ENCODE measurements at regions not wholly inside any gene's neighbourhood (a gene's known extent, or its start where the extent isn't known, plus 50 kb on each side); places are given as distances from the start of the nearest gene placed in this dataset.

GRCh38 chr18:41324020-41324791 lies 630.8 kb upstream of the PIK3C3 start:
- no peak for TF ChIP-seq POLR2A (IDR thresholded peaks at IDR 0.05)
- no peak for TF ChIP-seq CTCF (IDR thresholded peaks at IDR 0.05)
- no peak for ATAC-seq
- H3K4me3 ChIP-seq = no peak overlapping the region
- H3K27ac ChIP-seq = no peak overlapping the region
- intact Hi-C loops (cut with DNase I) = no loop called here
- no peaks in the 10 kb centered on the region for H3K36me3 ChIP-seq
- no peaks in the 10 kb centered on the region for H3K9me3 ChIP-seq
- no CpG with 5 or more reads among the region's 2 CpGs for WGBS (ENCODE audit: insufficient coverage, low coverage, low lambda C conversion rate, missing lambda C conversion rate)
- H3K4me1 ChIP-seq = no peaks in the 10 kb centered on the region
- H3K27me3 ChIP-seq = no peaks in the 10 kb centered on the region
- no peak for DNase-seq

- H3K9me3 ChIP-seq = no peaks in the 10 kb centered on the region
- no peak for DNase-seq
- H3K4me1 ChIP-seq = no peaks in the 10 kb centered on the region
- H3K27me3 ChIP-seq = no peaks in the 10 kb centered on the region
- intact Hi-C loops (cut with DNase I) = no loop called here
- no peak overlapping the region for H3K4me3 ChIP-seq
- H3K27ac ChIP-seq = no peak overlapping the region
- ATAC-seq = no peak
- no peak for TF ChIP-seq POLR2A (IDR thresholded peaks at IDR 0.05)
- no peak for TF ChIP-seq CTCF (IDR thresholded peaks at IDR 0.05)
- H3K36me3 ChIP-seq = no peaks in the 10 kb centered on the region
Observed at GRCh38 chr18:41323044-41323443, 632.0 kb upstream of the PIK3C3 start.

GRCh38 chr18:41320100-41320499 lies 634.9 kb upstream of the PIK3C3 start:
- TF ChIP-seq CTCF (IDR thresholded peaks at IDR 0.05) (no peak), POLR2A (IDR thresholded peaks at IDR 0.05) (no peak)
- Histone ChIP-seq H3K4me3 (no peak overlapping the region), H3K27ac (no peak overlapping the region), H3K27me3 (no peaks in the 10 kb centered on the region), H3K4me1 (no peaks in the 10 kb centered on the region), H3K9me3 (no peaks in the 10 kb centered on the region), H3K36me3 (no peaks in the 10 kb centered on the region)
- DNase-seq (no peak), ATAC-seq (no peak)
- 25% methylated on average over 2 of the region's 2 CpGs for WGBS (ENCODE audit: insufficient coverage, low coverage, low lambda C conversion rate, missing lambda C conversion rate)
- intact Hi-C loops (cut with DNase I) = no loop called here

- Histone ChIP-seq H3K36me3 (no peaks in the 10 kb centered on the region), H3K27me3 (no peaks in the 10 kb centered on the region), H3K9me3 (no peaks in the 10 kb centered on the region), H3K27ac (no peak overlapping the region), H3K4me1 (no peaks in the 10 kb centered on the region), H3K4me3 (no peak overlapping the region)
- WGBS (ENCODE audit: insufficient coverage, low coverage, low lambda C conversion rate, missing lambda C conversion rate) = 46% methylated on average over 3 of the region's 3 CpGs
- intact Hi-C loops (cut with DNase I) = no loop called here
- ATAC-seq = no peak
- no peak for TF ChIP-seq POLR2A (IDR thresholded peaks at IDR 0.05)
- TF ChIP-seq CTCF (IDR thresholded peaks at IDR 0.05) = no peak
- DNase-seq = no peak
Observed at GRCh38 chr18:41315134-41315533, 639.9 kb upstream of the PIK3C3 start.
